H9 (cell line): ENCODE measurements at regions not wholly inside any gene's neighbourhood (a gene's known extent, or its start where the extent isn't known, plus 50 kb on each side); places are given as distances from the start of the nearest gene placed in this dataset.

ENCODE experiments used
- DNase-seq: peaks from one replicate; pipeline ENCODE4 v3.0.0-alpha.2; 2017
- H2AFZ ChIP-seq: one replicate; pipeline ENCODE4 v1.6.1; 2013; ENCODE audit warnings: mild to moderate bottlenecking, low read length, control low read depth, moderate library complexity
- H2AK5ac ChIP-seq: 2 replicates; pipeline ENCODE4 v1.6.1; 2013; ENCODE audit warnings: low read length, control low read depth, mixed read lengths; ENCODE audit not compliant: insufficient read length
- H2BK120ac ChIP-seq: one replicate; pipeline ENCODE4 v1.6.1; 2013; ENCODE audit warnings: low read depth, mild to moderate bottlenecking, low read length, control low read depth, inconsistent platforms; ENCODE audit not compliant: poor library complexity, severe bottlenecking
- H2BK12ac ChIP-seq: 2 replicates; pipeline ENCODE4 v1.6.1; 2013; ENCODE audit warnings: low read length, control low read depth, mixed read lengths, low read depth; ENCODE audit not compliant: insufficient read length
- H2BK15ac ChIP-seq: 2 replicates; pipeline ENCODE4 v1.6.1; 2013; ENCODE audit warnings: low read depth, low read length, control low read depth
- H2BK20ac ChIP-seq: one replicate; pipeline ENCODE4 v1.6.1; 2013; ENCODE audit warnings: low read depth, mild to moderate bottlenecking, low read length, control low read depth, inconsistent platforms; ENCODE audit not compliant: poor library complexity, severe bottlenecking
- H2BK5ac ChIP-seq: 2 replicates; pipeline ENCODE4 v1.6.1; 2013; ENCODE audit warnings: low read length, control low read depth, mixed read lengths; ENCODE audit not compliant: insufficient read length
- H3K14ac ChIP-seq: 2 replicates; pipeline ENCODE4 v1.6.1; 2013; ENCODE audit warnings: low read length, control low read depth; ENCODE audit not compliant: insufficient read depth
- H3K18ac ChIP-seq: 2 replicates; pipeline ENCODE4 v1.6.1; 2013; ENCODE audit warnings: low read depth, mild to moderate bottlenecking, mixed read lengths, low read length, control low read depth; ENCODE audit not compliant: insufficient read length
- H3K23ac ChIP-seq: 2 replicates; pipeline ENCODE4 v1.6.1; 2013; ENCODE audit warnings: low read length, control low read depth, mixed read lengths, low read depth; ENCODE audit not compliant: insufficient read length
- H3K23me2 ChIP-seq: 2 replicates; pipeline ENCODE4 v1.6.1; 2013; ENCODE audit warnings: low read depth, mild to moderate bottlenecking, mixed read lengths, low read length, control low read depth; ENCODE audit not compliant: insufficient read length, poor library complexity, severe bottlenecking
- H3K27ac ChIP-seq: 2 replicates; pipeline ENCODE4 v1.5.1; 2013; ENCODE audit warnings: low read length, control low read depth, mixed read lengths, low read depth; ENCODE audit not compliant: insufficient read length
- H3K27me3 ChIP-seq: 2 replicates; pipeline ENCODE4 v1.6.1; 2013; ENCODE audit warnings: low read length, control low read depth, inconsistent platforms; ENCODE audit not compliant: insufficient read depth
- H3K4ac ChIP-seq: 2 replicates; pipeline ENCODE4 v1.6.1; 2013; ENCODE audit warnings: low read depth, mild to moderate bottlenecking, control low read depth, inconsistent platforms, low read length, moderate library complexity
- H3K4me1 ChIP-seq: 2 replicates; pipeline ENCODE4 v1.6.1; 2013; ENCODE audit warnings: low read length, control low read depth, inconsistent platforms; ENCODE audit not compliant: insufficient read depth
- H3K4me2 ChIP-seq: 2 replicates; pipeline ENCODE4 v1.6.1; 2013; ENCODE audit warnings: low read length, control low read depth, mixed read lengths; ENCODE audit not compliant: insufficient read length, insufficient read depth
- H3K56ac ChIP-seq: 2 replicates; pipeline ENCODE4 v1.6.1; 2013; ENCODE audit warnings: low read depth, mild to moderate bottlenecking, mixed read lengths, low read length, control low read depth; ENCODE audit not compliant: insufficient read length
- H3K79me1 ChIP-seq: 2 replicates; pipeline ENCODE4 v1.6.1; 2013; ENCODE audit warnings: low read depth, mild to moderate bottlenecking, moderate library complexity, low read length, control low read depth, inconsistent platforms; ENCODE audit not compliant: insufficient read depth, poor library complexity, severe bottlenecking
- H3K79me2 ChIP-seq: 2 replicates; pipeline ENCODE4 v1.6.1; 2013; ENCODE audit warnings: low read length, control low read depth, inconsistent platforms; ENCODE audit not compliant: insufficient read depth
- H3K9ac ChIP-seq: 2 replicates; pipeline ENCODE4 v1.6.1; 2013; ENCODE audit warnings: low read length, control low read depth, mixed read lengths; ENCODE audit not compliant: insufficient read length; ENCODE audit errors: extremely low read depth
- H3K9me3 ChIP-seq: one replicate; pipeline ENCODE4 v1.6.1; 2013; ENCODE audit warnings: low read depth, low read length, inconsistent platforms; ENCODE audit not compliant: control insufficient read depth
- H3T11ph ChIP-seq: one replicate; pipeline ENCODE4 v1.6.1; 2013; ENCODE audit warnings: mild to moderate bottlenecking, low read length, control low read depth, inconsistent platforms
- H4K20me1 ChIP-seq: one replicate; pipeline ENCODE4 v1.6.1; 2013; ENCODE audit not compliant: control insufficient read depth, insufficient read length, insufficient read depth
- H4K5ac ChIP-seq: 2 replicates; pipeline ENCODE4 v1.6.1; 2013; ENCODE audit warnings: low read depth, mild to moderate bottlenecking, mixed read lengths, low read length, control low read depth; ENCODE audit not compliant: insufficient read length
- H4K8ac ChIP-seq: replicated peaks from 2 replicates; pipeline ENCODE4 v1.6.1; 2013; ENCODE audit warnings: low read length, control low read depth, mixed read lengths, low read depth; ENCODE audit not compliant: insufficient read length
- H4K91ac ChIP-seq: 2 replicates; pipeline ENCODE4 v1.6.1; 2013; ENCODE audit warnings: low read depth, mild to moderate bottlenecking, moderate library complexity, mixed read lengths, low read length, control low read depth; ENCODE audit not compliant: insufficient read length
- H3K27ac Mint-ChIP-seq, 3 experiments: 2 replicates in 2 of 3; 3 replicates in 1 of 3; pipeline ENCODE4 v1.8.0; 2020 to 2021; ENCODE audit warnings: mixed read lengths in 3 of 3, mild to moderate bottlenecking in 1 of 3, moderate library complexity in 1 of 3
- H3K27me3 Mint-ChIP-seq: 2 replicates; pipeline ENCODE4 v1.8.0; 2021; ENCODE audit warnings: low read depth, mild to moderate bottlenecking, moderate library complexity, mixed read lengths
- H3K36me3 Mint-ChIP-seq, 3 experiments: 2 replicates in 2 of 3; 3 replicates in 1 of 3; pipeline ENCODE4 v1.8.0; 2020 to 2021; ENCODE audit warnings: low read depth in 3 of 3, mixed read lengths in 3 of 3; ENCODE audit not compliant: insufficient read depth in 1 of 3
- H3K4me1 Mint-ChIP-seq, 2 experiments: 2 replicates each; pipeline ENCODE4 v1.8.0; 2020; ENCODE audit warnings: mixed read lengths in 2 of 2
- H3K4me3 Mint-ChIP-seq, 2 experiments: 2 replicates in 1 of 2; 3 replicates in 1 of 2; pipeline ENCODE4 v1.8.0; 2020 to 2021; ENCODE audit warnings: mild to moderate bottlenecking in 2 of 2, mixed read lengths in 2 of 2, moderate library complexity in 1 of 2
- H3K9me3 Mint-ChIP-seq, 2 experiments: 2 replicates in 1 of 2; 3 replicates in 1 of 2; pipeline ENCODE4 v1.8.0; 2020; ENCODE audit warnings: mild to moderate bottlenecking in 2 of 2, mixed read lengths in 2 of 2, moderate library complexity in 1 of 2
- WGBS: extraction: QIAGEN DNeasy Blood & Tissue Kit; methylation state at CpG from one replicate; pipeline ENCODE4 v1.1.7; 2013; ENCODE audit warnings: missing lambda C conversion rate, low lambda C conversion rate, mixed read lengths; ENCODE audit not compliant: insufficient read length; ENCODE audit errors: extremely low coverage; 5-methylcytosine and 5-hydroxymethylcytosine counted together
- TF ChIP-seq, protein P1 (sequence below): fragments of 200-600 bp; sonication (generic); conservative IDR thresholded peaks from 3 replicates; pipeline ENCODE4 v1.8.0; 2021; ENCODE audit warnings: antibody characterized with exemption, mild to moderate bottlenecking

DNA sequence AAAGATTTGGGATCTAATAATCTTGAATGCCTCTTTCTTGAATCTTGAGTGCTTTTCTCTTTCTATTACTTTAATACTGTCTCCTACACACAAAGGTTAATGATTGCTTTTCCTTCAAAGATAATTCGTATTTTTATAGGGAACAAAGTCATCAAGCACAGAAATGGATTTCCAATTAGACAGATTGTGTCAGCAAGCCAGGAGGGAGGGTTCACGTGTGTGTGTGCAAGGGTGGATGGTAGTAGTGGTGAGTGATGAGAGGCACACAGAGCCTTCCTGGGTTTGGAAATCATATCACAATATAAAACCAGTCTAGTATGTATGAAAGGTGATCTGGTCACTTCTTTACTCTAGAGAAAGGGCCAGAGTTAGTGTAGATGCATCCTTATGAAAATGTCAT is 51.2 kb upstream of the NEDD9 start:
- H4K20me1 ChIP-seq = no peaks in the 10 kb centered on the region

More for the DNA sequence above, 51.2 kb upstream of the NEDD9 start:
- Histone ChIP-seq H3K27me3 (no peaks in the 10 kb centered on the region), H3T11ph (no peak overlapping the region), H3K56ac (no peak overlapping the region), H3K79me2 (no peaks in the 10 kb centered on the region), H3K4ac (no peak overlapping the region), H2AK5ac (no peak overlapping the region), H3K27ac (no peak overlapping the region), H2BK12ac (no peak overlapping the region), H2AFZ (no peak overlapping the region), H3K14ac (no peak overlapping the region), H2BK15ac (no peak overlapping the region), H3K23ac (no peak overlapping the region), H3K9me3 (no peaks in the 10 kb centered on the region), H3K4me2 (no peak overlapping the region), H2BK20ac (no peak overlapping the region), H4K91ac (no peak overlapping the region), H3K79me1 (no peaks in the 10 kb centered on the region), H3K9ac (no peak overlapping the region), H4K5ac (no peak overlapping the region), H4K8ac (no peak overlapping the region), H2BK5ac (no peak overlapping the region), H2BK120ac (no peak overlapping the region), H3K18ac (no peak overlapping the region), H3K23me2 (no peaks in the 10 kb centered on the region), H3K4me1 (no peaks in the 10 kb centered on the region; the same call in 1 of the 2 replicates)
- WGBS = no CpG with 5 or more reads among the region's 2 CpGs
- peaks cover 7 to 10% of the 10 kb centered on the region in 2 experiments; a peak in 3 of 4 replicates for H3K4me1 Mint-ChIP-seq
- H3K4me3 Mint-ChIP-seq = no peak overlapping the region
- H3K36me3 Mint-ChIP-seq = no peaks in the 10 kb centered on the region; a peak in 2 of 7 replicates
- DNase-seq = no peak
- H3K27ac Mint-ChIP-seq = no peak overlapping the region
- TF ChIP-seq, protein P1, sequence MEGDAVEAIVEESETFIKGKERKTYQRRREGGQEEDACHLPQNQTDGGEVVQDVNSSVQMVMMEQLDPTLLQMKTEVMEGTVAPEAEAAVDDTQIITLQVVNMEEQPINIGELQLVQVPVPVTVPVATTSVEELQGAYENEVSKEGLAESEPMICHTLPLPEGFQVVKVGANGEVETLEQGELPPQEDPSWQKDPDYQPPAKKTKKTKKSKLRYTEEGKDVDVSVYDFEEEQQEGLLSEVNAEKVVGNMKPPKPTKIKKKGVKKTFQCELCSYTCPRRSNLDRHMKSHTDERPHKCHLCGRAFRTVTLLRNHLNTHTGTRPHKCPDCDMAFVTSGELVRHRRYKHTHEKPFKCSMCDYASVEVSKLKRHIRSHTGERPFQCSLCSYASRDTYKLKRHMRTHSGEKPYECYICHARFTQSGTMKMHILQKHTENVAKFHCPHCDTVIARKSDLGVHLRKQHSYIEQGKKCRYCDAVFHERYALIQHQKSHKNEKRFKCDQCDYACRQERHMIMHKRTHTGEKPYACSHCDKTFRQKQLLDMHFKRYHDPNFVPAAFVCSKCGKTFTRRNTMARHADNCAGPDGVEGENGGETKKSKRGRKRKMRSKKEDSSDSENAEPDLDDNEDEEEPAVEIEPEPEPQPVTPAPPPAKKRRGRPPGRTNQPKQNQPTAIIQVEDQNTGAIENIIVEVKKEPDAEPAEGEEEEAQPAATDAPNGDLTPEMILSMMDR = no peak
- H3K9me3 Mint-ChIP-seq = peaks cover 3 to 4% of the 10 kb centered on the region in 2 experiments; a peak in 4 of 5 replicates
- peaks cover 3% of the 10 kb centered on the region; the same call in 1 of the 2 replicates for H3K27me3 Mint-ChIP-seq
